ENCODE measurements at regions not wholly inside any gene's neighbourhood (a gene's known extent, or its start where the extent isn't known, plus 50 kb on each side); places are given as distances from the start of the nearest gene placed in this dataset.

DNA sequence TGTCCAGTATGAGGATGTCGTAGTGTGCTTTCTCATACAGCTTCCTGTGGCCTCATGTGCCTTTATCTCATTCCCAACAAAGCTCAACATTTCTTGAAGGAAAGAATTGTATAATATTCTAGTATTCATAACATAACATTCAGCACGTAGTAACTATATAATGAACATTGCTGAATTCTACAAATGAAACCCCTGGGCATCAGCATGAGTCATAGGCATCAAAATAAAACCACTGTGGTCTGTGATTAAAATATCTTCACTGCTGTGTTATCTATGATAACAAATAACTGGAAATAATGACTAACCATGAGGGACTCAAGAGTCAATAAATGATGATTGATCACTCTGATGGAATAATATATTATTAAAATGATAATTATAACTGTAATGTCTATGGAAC, 255.2 kb downstream of the EMP1 start:
- no peak for DNase-seq (ENCODE audit: low read depth in 1 of 2, low spot score in 1 of 2)

DNA sequence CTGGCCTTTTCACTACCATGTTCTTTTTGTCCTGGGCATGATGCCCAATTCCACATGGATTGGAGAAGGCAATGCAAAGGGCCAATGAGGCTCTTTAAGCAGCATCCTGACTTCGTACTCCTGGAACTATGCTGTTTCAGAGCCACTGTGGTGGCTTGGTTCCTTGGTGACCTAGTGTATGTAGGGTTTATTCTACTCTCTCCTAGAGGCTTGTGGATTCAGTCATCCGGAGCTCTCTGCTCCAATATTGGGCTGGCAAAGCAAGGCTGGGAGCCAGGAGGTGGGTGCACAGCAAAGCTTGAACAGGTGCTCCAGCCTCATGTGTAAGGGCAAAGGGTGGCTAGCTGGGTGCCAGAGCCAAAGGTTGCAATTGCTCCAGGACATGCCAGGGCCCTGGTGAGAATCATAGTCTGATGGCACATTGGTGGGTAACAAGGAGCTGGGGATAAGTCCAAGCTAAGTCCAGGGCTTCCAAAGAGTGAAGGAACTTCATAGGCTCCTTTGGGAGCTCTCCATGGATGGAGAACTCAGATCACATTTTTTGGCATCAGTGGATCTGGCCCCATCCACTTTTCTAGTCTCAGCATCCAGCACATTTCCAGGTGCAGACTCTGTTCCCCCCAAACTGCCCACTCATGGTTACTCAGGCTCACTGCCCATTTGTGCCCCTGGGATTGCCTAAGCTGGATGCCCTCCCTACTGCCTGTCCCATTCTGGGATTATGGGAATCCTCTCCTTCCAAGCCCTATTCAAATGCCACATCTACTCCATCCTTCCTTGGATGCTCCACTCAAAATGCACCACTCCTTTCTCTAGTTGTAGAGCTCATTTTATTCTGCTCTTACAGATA, 253.9 kb downstream of the EMP1 start:
- no peak for DNase-seq (ENCODE audit: low read depth in 1 of 2, low spot score in 1 of 2)

DNA sequence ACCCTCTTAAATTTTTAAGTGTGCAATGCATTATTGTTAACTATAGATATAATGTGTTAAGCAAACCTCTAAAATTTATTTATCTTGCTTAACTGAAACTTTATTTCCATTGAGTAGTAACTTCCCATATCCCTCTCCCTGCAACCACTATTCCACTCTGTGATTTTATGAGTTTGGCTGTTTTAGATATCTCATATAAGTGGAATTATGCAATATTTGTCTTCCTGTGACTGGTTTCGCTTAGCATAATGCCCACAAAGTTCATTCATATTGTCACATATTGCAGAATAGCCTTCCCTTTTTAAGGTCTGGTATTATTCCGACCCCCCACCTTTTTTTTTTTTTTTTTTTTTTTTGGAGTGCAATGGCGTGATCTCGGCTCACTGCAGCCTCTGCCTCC, 247.6 kb downstream of the EMP1 start:
- DNase-seq (ENCODE audit: low read depth in 1 of 2, low spot score in 1 of 2), result no peak

DNA sequence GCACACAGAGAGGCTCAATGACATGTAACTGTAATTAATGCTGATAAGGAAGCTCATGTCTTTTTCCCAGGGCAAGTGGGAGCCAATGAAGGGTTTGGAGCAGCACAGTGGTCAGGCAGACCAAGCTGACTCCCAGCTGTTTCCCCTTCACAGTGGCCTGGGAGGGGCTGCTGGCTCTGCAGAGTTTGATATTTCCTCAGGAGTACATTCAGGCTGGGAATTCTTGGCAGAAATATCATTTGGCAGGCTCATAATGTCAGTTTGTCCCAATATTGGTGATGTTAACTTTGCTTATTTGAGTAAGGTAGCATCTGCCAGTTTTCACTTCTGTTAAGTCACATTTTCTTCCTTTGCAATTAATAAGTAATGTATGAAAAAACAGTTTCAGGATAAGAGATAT, 247.0 kb downstream of the EMP1 start:
- DNase-seq (ENCODE audit: low read depth in 1 of 2, low spot score in 1 of 2), result no peak

DNA sequence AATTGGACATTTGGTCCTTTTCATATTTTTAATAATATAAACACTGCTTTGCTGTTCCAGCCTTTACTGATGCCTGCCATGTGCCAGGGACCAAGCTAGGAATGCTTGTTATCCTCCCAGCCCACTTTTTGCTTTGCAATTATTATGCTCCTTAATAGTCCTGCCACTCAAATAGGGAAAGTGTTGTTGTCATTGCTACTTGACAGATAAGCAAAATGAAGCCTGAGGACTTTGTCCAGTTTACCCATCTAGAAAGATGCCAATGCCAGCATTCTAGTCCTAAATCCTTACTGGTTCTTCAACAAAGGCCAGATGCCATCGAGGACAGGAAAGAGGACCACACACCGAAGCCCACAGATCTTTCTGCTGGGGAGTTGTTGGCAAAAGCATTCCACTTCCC, 246.5 kb downstream of the EMP1 start:
- no peak for DNase-seq (ENCODE audit: low read depth in 1 of 2, low spot score in 1 of 2)

DNA sequence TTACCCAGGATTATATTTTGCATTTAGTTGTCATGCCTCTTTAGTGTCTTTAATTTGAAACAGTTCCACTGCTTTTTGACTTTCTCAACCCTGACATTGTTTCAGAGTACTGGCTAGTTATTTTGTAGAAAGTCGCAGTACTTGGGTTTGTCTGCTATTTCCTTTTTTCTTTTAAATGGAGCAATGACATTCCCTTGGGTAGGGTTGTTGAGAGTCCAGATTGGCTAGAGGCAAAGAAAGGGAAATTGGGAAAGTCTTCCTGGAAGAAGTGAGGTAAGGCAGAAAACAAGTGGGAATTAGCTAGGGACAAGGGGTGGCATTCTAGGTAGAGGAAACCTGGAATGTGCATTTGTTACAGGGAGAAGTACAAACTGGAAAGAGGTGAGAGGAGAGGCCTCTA, 245.9 kb downstream of the EMP1 start:
- no peak for DNase-seq (ENCODE audit: low read depth in 1 of 2, low spot score in 1 of 2)

DNA sequence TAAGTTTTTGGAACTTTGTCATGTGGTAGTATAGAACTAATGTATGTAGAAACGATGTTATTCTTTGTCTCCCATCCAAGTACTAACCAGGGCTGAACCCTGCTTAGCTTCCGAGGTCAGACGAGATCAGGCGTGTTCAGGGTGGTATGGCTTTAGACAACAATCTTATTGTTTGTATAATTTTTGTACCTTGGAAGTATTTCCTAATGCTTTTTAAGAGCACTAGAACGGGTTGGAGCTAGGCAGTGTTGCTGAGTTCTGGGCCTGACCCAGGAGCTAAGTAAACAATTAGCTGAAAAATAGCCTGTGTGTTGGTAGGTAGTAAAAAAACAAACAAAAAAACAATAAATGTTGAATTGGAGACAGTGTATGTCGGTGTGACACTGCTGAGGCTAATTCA, 244.3 kb downstream of the EMP1 start:
- DNase-seq (ENCODE audit: low read depth in 1 of 2, low spot score in 1 of 2), result no peak

DNA sequence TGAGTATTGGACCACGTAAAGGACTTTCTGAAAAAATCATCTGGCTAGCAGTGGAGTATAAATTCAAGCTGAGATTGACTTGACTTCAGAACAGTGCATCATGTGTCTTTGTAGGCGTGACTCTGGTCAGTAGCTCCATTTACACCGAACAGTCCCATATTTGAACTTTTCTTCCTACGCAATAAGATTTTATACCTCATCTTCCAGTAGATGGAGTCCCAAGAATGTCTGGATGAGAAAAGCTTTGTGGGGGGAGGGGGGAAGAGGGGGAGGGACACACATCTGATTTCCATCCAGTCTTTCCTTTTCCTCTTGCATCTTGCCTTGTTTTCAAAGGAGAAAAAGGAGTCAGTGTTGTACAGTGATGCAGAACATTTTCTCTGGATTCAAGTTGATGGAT, 241.0 kb downstream of the EMP1 start:
- DNase-seq (ENCODE audit: low read depth in 1 of 2, low spot score in 1 of 2), result no peak

DNA sequence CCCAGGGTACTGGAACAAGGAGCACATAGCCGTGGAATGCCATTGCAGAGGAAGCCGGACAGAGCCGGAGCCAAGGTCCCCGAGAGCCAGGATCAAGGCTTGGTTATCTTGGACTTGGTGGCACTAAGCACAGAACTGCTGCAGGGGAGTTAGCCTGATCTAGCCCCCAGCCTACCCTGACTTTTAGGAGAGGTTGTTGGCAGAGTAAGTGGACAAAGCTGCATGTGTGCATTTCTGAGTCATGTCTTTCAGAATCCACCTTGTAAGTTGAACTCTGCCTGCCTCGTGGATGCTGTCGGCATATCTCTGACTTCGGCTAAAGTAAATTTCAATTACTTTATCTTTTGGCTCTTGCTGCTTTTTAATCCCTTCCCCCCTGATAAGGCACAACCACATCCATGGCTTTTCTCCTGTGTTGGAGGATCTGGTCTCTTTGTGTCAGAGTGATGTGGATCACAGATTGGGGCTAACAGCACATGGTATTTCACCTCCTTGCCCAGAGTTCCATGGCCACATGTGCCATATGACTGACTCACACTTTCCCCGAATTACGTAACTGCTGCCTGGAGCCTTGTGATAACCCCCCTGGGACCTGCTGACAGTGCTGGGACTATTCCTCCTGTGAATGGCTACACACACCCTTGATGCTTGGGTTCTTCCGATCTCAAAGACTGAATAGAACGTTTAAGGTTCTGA, 240.3 kb downstream of the EMP1 start:
- no peak for DNase-seq (ENCODE audit: low read depth in 1 of 2, low spot score in 1 of 2)

DNA sequence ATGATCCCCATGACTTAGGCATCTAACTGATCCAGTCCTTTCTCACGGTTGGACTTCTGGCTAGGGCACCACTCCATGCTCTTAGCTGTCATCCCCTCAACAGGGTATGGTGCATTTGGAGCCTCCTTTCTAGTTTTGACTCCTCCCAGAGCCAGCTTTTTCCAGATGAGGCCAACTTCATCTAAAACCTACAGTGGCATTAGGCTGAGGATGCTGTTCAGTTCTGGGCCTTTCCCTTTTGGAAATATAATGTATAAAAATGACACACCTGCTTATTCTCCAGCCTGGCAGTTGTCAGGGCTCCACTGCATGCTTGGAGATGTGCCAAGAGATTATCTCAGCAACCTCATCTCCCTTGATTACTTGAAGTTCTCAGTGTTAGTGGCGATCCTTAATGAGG, 239.7 kb downstream of the EMP1 start:
- DNase-seq (ENCODE audit: low read depth in 1 of 2, low spot score in 1 of 2), result no peak

DNA sequence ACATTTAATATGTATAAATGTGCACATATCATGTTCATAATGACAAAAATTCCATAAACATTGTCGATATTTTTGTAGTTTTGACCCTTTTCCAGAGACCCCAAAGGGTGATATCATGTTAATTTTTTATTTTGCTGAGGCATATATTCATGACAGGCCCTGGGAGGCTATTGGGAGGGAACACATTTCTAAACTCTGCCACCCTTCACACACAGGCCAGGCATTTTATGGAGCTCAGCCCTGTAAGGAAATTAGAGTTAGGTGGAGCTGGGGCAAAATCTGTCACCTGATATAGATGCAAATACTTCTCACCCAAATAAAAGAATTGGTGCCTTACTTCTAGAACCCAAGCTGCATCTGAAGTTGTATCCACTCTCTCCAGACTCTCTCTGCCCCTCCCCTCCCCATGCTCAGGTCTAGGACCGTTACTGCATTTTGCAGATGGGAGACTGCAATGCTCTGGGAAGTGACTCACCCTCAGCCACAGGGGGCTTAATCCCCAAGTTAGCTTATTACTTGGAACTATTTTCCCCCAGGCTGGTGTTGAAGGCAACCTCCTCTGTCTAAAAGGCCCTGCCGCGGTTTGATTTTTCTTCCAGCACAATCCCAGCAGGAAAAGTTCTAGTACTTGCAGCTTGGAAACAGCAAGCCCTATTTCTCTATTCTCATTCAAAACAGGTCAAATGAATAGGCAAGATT, 238.9 kb downstream of the EMP1 start:
- no peak for DNase-seq (ENCODE audit: low read depth in 1 of 2, low spot score in 1 of 2)

DNA sequence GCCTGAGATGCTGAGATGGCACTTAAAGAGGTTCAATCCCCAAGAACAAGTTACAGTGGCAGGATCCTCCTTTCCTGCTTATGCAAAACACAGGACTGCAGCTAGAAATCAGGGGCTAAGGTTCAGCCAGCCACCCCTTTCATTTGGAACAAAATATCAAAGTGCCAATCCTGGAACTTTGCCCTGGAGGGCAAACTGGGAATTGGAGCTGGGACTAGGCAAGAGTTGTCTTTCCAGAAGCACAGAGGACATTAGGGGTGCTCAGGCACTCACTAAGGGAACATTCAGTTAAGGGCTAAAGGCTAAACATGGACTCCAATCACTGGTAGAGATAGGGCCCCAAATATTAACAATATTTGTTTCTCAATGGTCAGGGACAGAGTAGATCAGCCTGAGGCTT, 237.2 kb downstream of the EMP1 start:
- no peak for DNase-seq (ENCODE audit: low read depth in 1 of 2, low spot score in 1 of 2)

DNA sequence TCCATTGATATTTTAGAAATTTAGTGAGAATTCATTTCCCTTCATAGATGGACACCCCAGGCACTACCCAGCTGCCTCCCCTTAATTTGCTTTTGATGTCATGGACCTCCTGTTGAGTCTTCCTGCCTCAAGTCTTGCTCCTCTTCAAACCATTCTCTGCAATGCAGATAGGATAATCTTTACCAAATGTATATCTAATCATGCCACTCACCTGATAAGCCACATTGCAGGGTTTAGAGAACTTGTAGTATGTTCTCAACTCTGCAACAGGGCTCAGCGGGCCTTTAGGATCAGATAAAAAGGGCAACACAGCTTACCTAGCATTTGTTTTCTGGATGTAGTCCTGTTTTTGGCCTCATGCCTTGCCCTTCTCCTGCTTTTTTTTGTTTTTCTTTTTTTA, 234.5 kb downstream of the EMP1 start:
- no peak for DNase-seq (ENCODE audit: low read depth in 1 of 2, low spot score in 1 of 2)

DNA sequence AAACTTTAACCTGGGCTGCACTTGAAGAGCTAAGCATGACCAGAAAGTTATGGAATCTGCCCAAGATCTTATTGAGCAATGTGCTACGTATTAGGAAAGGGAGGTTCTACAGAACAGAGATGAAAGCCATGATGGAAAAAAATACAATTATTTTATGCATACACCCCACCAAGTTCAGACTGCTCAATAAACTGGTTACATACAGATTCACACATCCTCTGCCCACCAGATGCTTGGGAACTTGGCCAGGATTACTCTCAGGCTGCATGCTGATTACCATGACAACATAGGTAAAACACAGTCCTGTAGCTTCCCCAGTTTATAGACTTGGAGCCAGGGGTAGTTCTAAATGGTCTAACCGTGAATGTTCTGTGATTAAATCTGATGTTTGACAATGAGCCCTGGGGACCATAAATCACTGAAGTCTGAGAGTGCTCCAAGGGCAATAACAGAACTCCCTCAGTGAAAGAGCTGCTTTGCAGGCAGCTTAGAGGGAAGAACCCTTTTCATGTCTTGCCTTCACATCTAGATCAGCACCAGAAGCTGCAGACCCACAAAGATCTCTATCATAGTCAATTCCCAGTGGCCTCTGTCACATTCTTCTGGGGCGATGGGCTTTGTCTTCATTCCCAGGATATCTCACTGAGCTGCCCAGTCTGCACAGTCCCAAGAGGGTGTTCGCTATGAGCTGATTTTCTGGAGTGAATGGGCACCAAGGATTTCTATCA, 232.2 kb downstream of the EMP1 start:
- DNase-seq (ENCODE audit: low read depth in 1 of 2, low spot score in 1 of 2), result no peak

DNA sequence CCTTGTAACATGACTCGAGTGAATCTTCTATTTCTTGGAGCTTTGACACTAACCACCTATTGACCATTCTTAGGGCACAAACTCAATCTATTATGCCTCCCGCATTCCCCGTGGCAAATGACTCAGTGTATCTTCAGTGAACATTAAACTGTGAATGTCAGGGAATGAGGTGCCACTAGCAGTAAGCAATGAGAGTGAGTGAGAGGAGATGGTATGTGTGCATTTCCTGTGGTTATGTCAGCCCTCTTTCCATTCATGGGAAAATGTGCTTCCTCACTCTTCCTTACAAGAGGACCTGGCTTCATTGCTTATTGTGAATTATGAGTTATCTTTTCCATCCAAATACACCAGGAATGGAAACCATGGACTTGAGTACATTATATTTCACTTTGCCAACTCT, 229.2 kb downstream of the EMP1 start:
- DNase-seq (ENCODE audit: low read depth in 1 of 2, low spot score in 1 of 2), result no peak

DNA sequence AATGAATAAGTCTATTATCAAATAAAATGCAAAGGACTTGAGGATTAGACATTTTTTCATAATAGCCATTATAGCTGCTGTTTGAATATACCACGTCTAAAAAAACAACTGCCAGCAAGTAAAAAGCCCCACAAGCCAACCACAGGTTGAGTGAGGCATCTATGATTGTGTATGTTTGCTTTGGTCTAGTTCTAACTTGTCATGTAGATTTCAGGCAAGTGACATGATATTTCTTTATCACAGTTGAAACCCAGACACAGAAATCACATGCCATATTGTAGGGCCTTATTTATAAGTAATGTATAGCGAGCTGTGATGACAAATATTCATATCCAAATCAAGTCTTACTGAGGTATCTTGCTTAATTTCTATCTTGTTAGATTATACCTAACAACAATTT, 225.8 kb downstream of the EMP1 start:
- no peak for DNase-seq (ENCODE audit: low read depth in 1 of 2, low spot score in 1 of 2)

DNA sequence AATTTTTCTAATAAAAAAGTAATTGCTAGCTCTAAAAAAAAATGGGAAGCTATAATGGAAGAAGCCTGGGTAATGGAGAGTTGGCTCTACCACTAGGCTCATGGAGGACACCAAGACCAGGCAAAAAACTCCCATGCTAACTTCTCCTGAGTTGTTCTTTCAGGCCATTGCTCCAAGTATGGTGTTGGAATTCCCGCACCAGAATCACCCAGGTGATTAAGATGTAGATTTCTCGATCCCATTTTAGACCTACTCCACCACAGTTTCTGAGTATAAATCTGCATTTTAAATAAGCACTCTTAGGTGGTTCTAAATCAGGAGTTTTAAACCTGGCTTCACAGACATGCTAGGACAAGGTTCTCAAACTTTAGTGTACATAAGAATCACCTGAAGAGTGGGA, 221.0 kb downstream of the EMP1 start:
- DNase-seq (ENCODE audit: low read depth in 1 of 2, low spot score in 1 of 2), result no peak

DNA sequence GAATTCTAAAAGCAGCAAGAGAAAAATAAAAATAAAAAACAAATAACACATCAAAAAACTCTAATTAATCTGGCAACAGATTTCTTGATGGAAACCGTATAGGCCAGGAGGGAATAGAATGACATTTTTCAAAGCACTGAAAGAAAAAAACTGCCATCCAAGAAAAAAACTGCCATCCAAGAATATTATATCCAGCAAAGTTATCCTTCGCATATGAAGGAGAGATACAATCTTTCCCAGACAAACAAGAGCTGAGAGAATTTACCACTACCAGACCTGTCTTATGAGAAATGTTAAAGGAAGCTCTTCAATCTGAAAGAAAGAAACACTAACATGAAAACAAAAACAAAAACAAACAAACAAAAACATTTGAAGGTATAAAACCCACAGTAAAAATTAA, 214.8 kb downstream of the EMP1 start:
- no peak for DNase-seq (ENCODE audit: low read depth in 1 of 2, low spot score in 1 of 2)

DNA sequence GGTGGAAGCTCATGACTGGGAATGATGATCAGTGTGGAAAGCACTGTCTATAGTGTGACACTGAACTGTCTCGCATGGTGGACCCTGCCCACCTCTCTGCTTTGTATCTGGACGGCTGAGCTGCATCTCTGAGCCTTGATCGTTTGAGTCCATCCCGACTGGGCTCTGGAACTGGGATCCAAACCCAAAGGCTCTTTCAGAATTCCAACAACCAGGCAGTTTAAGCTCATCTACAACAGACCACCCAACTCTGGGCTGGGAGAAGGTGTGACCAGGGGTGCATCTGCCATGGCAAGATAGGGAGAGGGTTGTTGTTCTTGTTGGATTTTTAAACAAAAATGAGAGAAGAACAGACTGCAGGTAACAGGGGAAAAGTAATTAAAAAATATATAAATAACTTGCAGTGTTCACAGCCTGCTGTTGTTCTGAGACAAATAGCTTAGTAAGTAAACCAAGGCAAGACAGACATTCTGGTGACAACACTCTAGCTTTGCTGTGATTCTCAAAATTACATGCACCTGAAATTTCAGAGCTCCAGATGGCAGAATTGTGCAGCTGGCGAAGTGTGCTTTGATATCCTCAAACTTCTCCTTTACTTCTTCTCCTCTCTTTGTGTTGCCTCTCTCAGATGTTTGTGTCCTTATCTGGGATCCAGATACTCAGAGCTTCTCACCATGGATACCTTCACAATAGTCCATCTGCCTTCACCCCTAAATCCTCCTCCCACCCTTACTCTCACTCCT, 209.6 kb downstream of the EMP1 start:
- no peak for DNase-seq (ENCODE audit: low read depth in 1 of 2, low spot score in 1 of 2)

DNA sequence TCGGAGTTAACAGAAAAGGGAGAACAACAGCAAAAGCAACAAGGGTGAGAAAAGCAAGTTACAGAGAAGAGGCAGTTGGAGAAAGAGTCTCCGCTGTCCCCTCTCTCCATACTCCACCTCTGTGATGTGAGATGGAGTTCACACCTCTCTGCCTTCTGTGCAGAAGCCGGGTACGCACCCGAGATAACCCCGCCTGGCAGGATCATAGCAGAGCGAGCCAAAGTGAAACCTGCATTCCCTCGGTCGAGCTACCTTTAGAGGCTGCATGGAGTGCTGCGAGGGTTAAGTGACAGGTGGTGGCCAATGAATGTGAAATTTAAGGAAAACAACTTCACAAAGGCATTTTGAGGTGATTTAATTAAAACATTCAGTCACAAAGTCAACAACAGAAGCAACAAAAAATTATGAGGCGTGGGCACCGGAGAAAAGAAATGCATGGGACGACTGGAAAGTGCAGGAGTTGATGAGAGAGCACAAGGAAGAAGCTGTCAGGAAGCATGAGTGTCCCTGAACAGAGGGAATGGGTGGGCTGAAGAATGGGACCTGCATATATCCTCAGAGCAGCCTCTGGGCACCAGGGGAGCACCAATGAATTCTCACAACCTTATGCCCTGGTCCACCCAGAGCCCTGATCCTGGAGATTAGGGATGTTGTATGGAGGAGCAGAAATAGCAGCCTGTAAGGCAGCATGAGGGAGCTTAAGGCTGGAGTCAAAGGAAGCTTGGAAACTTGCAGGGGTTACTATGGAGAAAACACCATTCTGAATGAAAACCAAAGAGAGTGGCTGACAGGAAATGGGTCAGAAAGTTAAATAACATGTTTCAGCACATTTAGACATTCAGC, 208.3 kb downstream of the EMP1 start:
- no peak for DNase-seq (ENCODE audit: low read depth in 1 of 2, low spot score in 1 of 2)

Measured in activated T-helper 1 cell treated with anti-CD3 and anti-CD28 coated beads, Interleukin-2, amount 50 U/mL, for 16 hours (primary cell).